ENCODE measurements at regions not wholly inside any gene's neighbourhood (a gene's known extent, or its start where the extent isn't known, plus 50 kb on each side); places are given as distances from the start of the nearest gene placed in this dataset.

- TF ChIP-seq CTCF (IDR thresholded peaks at IDR 0.05; ENCODE audit: extremely low read depth, low read depth, low read length): no peak
- no peak overlapping the region for H3K4me2 ChIP-seq (ENCODE audit: insufficient read depth, low read length)
- H4K20me1 ChIP-seq (ENCODE audit: insufficient read depth, low read length): peaks cover 20% of the 10 kb centered on the region
- no peak overlapping the region for H3K4me3 ChIP-seq (ENCODE audit: insufficient read depth, low read length)
- peaks cover 8% of the 10 kb centered on the region for H3K36me3 ChIP-seq (ENCODE audit: insufficient read depth, low read length)
- H3K9me3 ChIP-seq (ENCODE audit: low read depth, low read length): no peaks in the 10 kb centered on the region
- no peak overlapping the region for H3K27ac ChIP-seq (ENCODE audit: low read depth, low read length)
- peaks cover 68% of the 10 kb centered on the region for H3K79me2 ChIP-seq (ENCODE audit: insufficient read depth, low read length)
- H2AFZ ChIP-seq (ENCODE audit: low read length): no peak overlapping the region
- peaks cover 38% of the 10 kb centered on the region for H3K4me1 ChIP-seq (ENCODE audit: insufficient read depth, low read length)
- DNase-seq (ENCODE audit: insufficient read length, low spot score, missing footprints): no peak
- no peaks in the 10 kb centered on the region for H3K27me3 ChIP-seq (ENCODE audit: insufficient read depth, low read length)
These were observed 76.4 kb upstream of the MACF1 start for GRCh38 chr1:39128126-39128525.

- Histone ChIP-seq H4K20me1 (ENCODE audit: insufficient read depth, low read length) (peaks cover 20% of the 10 kb centered on the region), H3K4me3 (ENCODE audit: insufficient read depth, low read length) (no peak overlapping the region), H3K9me3 (ENCODE audit: low read depth, low read length) (no peaks in the 10 kb centered on the region), H2AFZ (ENCODE audit: low read length) (no peak overlapping the region), H3K27me3 (ENCODE audit: insufficient read depth, low read length) (no peaks in the 10 kb centered on the region), H3K4me2 (ENCODE audit: insufficient read depth, low read length) (no peak overlapping the region), H3K27ac (ENCODE audit: low read depth, low read length) (no peak overlapping the region), H3K4me1 (ENCODE audit: insufficient read depth, low read length) (peaks cover 38% of the 10 kb centered on the region), H3K36me3 (ENCODE audit: insufficient read depth, low read length) (peaks cover 8% of the 10 kb centered on the region), H3K79me2 (ENCODE audit: insufficient read depth, low read length) (peaks cover 74% of the 10 kb centered on the region)
- no peak for DNase-seq (ENCODE audit: insufficient read length, low spot score, missing footprints)
- no peak for TF ChIP-seq CTCF (IDR thresholded peaks at IDR 0.05; ENCODE audit: extremely low read depth, low read depth, low read length)
These were observed 75.5 kb upstream of the MACF1 start for GRCh38 chr1:39128959-39129358.

- no peak overlapping the region for H2AFZ ChIP-seq (ENCODE audit: low read length)
- H4K20me1 ChIP-seq (ENCODE audit: insufficient read depth, low read length): peaks cover 20% of the 10 kb centered on the region
- H3K4me2 ChIP-seq (ENCODE audit: insufficient read depth, low read length): peak overlapping the region; percentile 12
- no peaks in the 10 kb centered on the region for H3K27me3 ChIP-seq (ENCODE audit: insufficient read depth, low read length)
- DNase-seq (ENCODE audit: insufficient read length, low spot score, missing footprints): no peak
- H3K27ac ChIP-seq (ENCODE audit: low read depth, low read length): peak overlapping the region; percentile 55
- peaks cover 74% of the 10 kb centered on the region for H3K79me2 ChIP-seq (ENCODE audit: insufficient read depth, low read length)
- peaks cover 8% of the 10 kb centered on the region for H3K36me3 ChIP-seq (ENCODE audit: insufficient read depth, low read length)
- peak; percentile 52 for TF ChIP-seq CTCF (IDR thresholded peaks at IDR 0.05; ENCODE audit: extremely low read depth, low read depth, low read length)
- H3K4me3 ChIP-seq (ENCODE audit: insufficient read depth, low read length): no peak overlapping the region
- no peaks in the 10 kb centered on the region for H3K9me3 ChIP-seq (ENCODE audit: low read depth, low read length)
- H3K4me1 ChIP-seq (ENCODE audit: insufficient read depth, low read length): peaks cover 38% of the 10 kb centered on the region
These were observed 75.0 kb upstream of the MACF1 start for GRCh38 chr1:39129514-39129913.

GRCh38 chr1:39130325-39130724, 74.2 kb upstream of the MACF1 start:
- no peak overlapping the region for H2AFZ ChIP-seq (ENCODE audit: low read length)
- H3K36me3 ChIP-seq (ENCODE audit: insufficient read depth, low read length): peaks cover 7% of the 10 kb centered on the region
- TF ChIP-seq CTCF (IDR thresholded peaks at IDR 0.05; ENCODE audit: extremely low read depth, low read depth, low read length): no peak
- H4K20me1 ChIP-seq (ENCODE audit: insufficient read depth, low read length): peaks cover 20% of the 10 kb centered on the region
- peak overlapping the region; percentile 55 for H3K27ac ChIP-seq (ENCODE audit: low read depth, low read length)
- peak; percentile 81 for DNase-seq (ENCODE audit: insufficient read length, low spot score, missing footprints)
- H3K4me1 ChIP-seq (ENCODE audit: insufficient read depth, low read length): peaks cover 38% of the 10 kb centered on the region
- no peaks in the 10 kb centered on the region for H3K9me3 ChIP-seq (ENCODE audit: low read depth, low read length)
- H3K27me3 ChIP-seq (ENCODE audit: insufficient read depth, low read length): no peaks in the 10 kb centered on the region
- peak overlapping the region; percentile 12 for H3K4me2 ChIP-seq (ENCODE audit: insufficient read depth, low read length)
- peaks cover 73% of the 10 kb centered on the region for H3K79me2 ChIP-seq (ENCODE audit: insufficient read depth, low read length)
- H3K4me3 ChIP-seq (ENCODE audit: insufficient read depth, low read length): no peak overlapping the region
